Effector memory CD4-positive, alpha-beta T cell (primary cell): ENCODE measurements at regions not wholly inside any gene's neighbourhood (a gene's known extent, or its start where the extent isn't known, plus 50 kb on each side); places are given as distances from the start of the nearest gene placed in this dataset.
"Not testable (repeated sequence)": the region's sequence is repeated elsewhere in the genome, so short reads cannot be mapped to it uniquely, and the experiment has no call there.

Experiments used
- DNase-seq, 3 donors: peaks; one replicate each; pipeline ENCODE4 v3.0.0-alpha.2; 2020
- H3K27ac ChIP-seq: 2 replicates; pipeline ENCODE4 v1.7.0; 2013; ENCODE audit warnings: mild to moderate bottlenecking, low read length, moderate library complexity; ENCODE audit not compliant: insufficient read depth, poor library complexity, severe bottlenecking
- H3K27me3 ChIP-seq: replicated peaks from 2 replicates; pipeline ENCODE4 v1.7.0; 2013; ENCODE audit warnings: mild to moderate bottlenecking, low read length; ENCODE audit not compliant: insufficient read depth, control insufficient read depth, poor library complexity, severe bottlenecking
- H3K36me3 ChIP-seq: 2 replicates; pipeline ENCODE4 v1.7.0; 2013; ENCODE audit warnings: mild to moderate bottlenecking, low read length, moderate library complexity; ENCODE audit not compliant: control insufficient read depth, insufficient read depth
- H3K4me1 ChIP-seq: 2 replicates; pipeline ENCODE4 v1.7.0; 2013; ENCODE audit warnings: low read length, mild to moderate bottlenecking; ENCODE audit not compliant: control insufficient read depth, insufficient read depth, poor library complexity, severe bottlenecking
- H3K4me3 ChIP-seq: 2 replicates; pipeline ENCODE4 v1.7.0; 2013; ENCODE audit warnings: low read length, low read depth, mild to moderate bottlenecking; ENCODE audit not compliant: insufficient read depth, poor library complexity, severe bottlenecking
- H3K9me3 ChIP-seq: 2 replicates; pipeline ENCODE4 v1.7.0; 2013; ENCODE audit warnings: mild to moderate bottlenecking, low read length, moderate library complexity; ENCODE audit not compliant: control insufficient read depth

DNA sequence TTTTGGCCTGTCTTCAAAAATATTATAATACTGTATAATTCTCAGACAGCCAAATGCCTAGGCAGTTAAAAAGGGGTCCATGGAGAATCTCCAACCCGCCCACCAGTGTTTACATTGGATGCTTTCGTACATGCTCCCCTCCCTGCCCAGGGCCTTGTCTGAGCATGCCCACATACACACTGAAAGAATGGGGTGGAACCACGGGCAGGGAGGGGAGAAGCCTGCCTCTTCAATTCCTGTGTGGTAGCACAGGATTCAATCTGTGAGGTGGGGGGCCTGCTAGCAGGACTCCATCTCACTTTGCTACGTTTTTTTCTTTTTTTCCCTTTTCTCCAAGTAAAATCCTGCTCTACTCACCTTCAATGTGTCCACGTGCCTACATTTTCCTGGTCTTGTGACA is 314.7 kb upstream of the GRAMD2B start:
- H3K4me1 ChIP-seq: no peaks in the 10 kb centered on the region
- H3K36me3 ChIP-seq: no peaks in the 10 kb centered on the region
- no peaks in the 10 kb centered on the region for H3K27me3 ChIP-seq
- H3K4me3 ChIP-seq: no peak overlapping the region
- no peak overlapping the region for H3K27ac ChIP-seq
- no peaks in the 10 kb centered on the region for H3K9me3 ChIP-seq
- DNase-seq: no peak

DNA sequence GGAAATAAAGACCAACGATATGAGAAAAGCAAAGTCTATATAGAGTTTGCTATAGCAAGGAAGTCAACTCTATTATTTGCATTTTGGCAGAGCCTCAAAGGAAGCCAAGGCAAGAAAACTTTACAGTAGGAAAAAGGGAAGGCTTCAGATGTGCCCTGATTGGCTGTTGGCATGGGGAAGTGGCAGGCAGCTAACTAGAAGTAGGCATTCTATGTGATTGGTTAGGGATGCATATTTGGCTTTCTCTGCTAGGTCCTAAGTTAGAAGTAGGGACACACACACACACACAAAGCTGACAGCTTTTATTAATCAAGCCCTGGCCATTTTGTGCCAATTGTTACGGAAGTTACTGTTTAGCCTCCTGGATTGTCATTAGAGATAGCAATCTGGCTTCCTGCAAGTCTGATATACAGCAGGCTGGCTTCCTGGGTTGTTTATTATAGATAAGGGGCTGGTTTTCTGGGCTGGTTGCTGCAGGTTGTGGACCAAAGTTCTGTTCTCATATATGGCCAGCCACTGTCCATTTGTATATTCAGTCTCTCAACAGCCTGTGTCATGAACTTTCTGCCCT is 308.1 kb upstream of the GRAMD2B start:
- no peak overlapping the region for H3K4me3 ChIP-seq
- H3K27me3 ChIP-seq: no peaks in the 10 kb centered on the region
- no peaks in the 10 kb centered on the region for H3K4me1 ChIP-seq
- no peaks in the 10 kb centered on the region for H3K9me3 ChIP-seq
- no peak for DNase-seq
- H3K36me3 ChIP-seq: no peaks in the 10 kb centered on the region
- H3K27ac ChIP-seq: no peak overlapping the region

DNA sequence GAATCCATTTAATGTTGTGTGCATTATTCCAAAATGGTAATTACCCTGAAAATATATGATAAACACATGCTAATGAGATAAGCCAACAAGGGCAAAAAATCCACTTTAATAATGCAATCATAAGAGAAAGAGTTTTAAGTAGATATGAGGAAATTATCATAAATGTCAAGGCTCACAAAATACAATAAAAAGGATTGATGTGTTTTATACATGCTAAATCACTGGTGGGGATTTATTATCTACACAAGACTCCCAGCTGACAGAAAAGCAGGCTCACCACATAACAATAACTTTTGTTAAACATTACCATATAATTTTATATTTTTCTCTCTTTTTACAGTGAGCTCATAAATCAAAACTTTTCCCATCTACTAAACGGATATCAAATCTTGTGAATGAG is 306.2 kb upstream of the GRAMD2B start:
- Histone ChIP-seq H3K4me3 (no peak overlapping the region), H3K9me3 (no peaks in the 10 kb centered on the region), H3K36me3 (no peaks in the 10 kb centered on the region), H3K27me3 (no peaks in the 10 kb centered on the region), H3K4me1 (no peaks in the 10 kb centered on the region), H3K27ac (no peak overlapping the region)
- DNase-seq: no peak

DNA sequence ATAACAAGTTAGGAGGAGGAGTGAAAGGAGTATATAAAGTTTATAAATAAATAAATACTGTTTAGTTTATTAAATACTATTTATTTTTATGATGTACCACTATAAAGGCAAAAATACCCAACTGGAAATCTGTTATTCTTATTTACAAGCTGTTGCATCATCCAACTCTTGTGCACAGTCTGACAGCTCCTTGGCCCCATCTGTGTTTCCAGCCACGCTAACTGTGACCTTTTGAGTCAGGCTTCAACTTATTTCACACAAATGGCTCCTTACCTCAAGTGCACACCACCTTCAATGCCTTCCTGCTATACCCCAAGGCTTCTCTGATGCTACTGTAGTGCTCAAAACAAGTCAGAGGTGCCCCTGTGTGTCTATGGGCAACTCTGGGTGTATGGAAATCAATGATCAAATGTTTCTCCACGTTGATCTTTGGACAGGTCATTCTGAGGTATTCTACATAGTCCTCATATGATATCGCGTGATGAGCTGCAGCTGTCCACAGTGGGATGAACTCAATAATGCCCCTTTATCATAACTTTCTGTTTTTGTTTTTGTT is 303.2 kb upstream of the GRAMD2B start:
- no peak overlapping the region for H3K27ac ChIP-seq
- DNase-seq: no peak

DNA sequence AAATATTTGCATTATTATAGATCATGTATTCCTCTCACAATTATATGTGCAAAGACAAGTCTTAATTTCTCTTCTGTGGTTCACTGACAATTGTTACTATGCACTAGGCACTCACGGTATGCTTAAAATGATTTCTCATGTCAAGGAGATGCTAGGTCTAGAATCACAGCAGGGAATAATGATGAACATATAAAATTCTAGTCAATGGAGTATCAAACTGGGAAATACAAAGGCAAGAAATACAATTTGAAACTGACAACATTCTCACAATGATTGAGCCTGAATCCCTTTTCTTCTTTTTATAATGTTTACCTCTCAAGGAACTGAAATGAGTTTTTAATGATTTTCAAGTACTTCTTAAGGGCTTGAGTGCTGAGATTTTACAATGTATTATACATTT is 302.3 kb upstream of the GRAMD2B start:
- Histone ChIP-seq H3K27ac (no peak overlapping the region), H3K36me3 (no peaks in the 10 kb centered on the region), H3K27me3 (no peaks in the 10 kb centered on the region), H3K4me3 (no peak overlapping the region), H3K9me3 (no peaks in the 10 kb centered on the region), H3K4me1 (no peaks in the 10 kb centered on the region)
- no peak for DNase-seq

More for the DNA sequence above, 303.2 kb upstream of the GRAMD2B start:
- H3K4me3 ChIP-seq: no peak overlapping the region
- H3K9me3 ChIP-seq: no peaks in the 10 kb centered on the region
- H3K4me1 ChIP-seq: no peaks in the 10 kb centered on the region
- H3K36me3 ChIP-seq: no peaks in the 10 kb centered on the region
- H3K27me3 ChIP-seq: no peaks in the 10 kb centered on the region

DNA sequence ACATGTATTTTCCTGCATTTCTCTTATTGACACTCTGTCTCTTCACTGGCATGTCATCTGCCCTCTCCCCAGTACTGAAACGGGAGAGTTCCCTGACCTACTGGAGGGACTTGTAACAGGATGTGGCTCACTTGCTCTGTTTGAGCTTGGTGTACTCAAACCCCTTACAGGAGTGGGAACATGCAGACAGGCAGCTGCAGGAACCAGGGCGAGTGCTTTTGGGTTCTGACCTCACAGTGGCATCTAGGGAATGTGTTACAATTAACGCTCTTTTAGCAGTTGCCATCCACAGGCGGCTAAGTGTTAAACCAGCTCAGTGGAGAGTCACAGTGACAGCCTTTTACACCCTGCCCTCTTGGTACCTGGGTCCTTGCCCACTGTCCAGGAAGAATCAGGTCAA is 300.3 kb upstream of the GRAMD2B start:
- Histone ChIP-seq H3K4me3 (no peak overlapping the region), H3K27me3 (no peaks in the 10 kb centered on the region), H3K27ac (no peak overlapping the region), H3K9me3 (no peaks in the 10 kb centered on the region), H3K36me3 (no peaks in the 10 kb centered on the region), H3K4me1 (no peaks in the 10 kb centered on the region)
- DNase-seq: no peak

DNA sequence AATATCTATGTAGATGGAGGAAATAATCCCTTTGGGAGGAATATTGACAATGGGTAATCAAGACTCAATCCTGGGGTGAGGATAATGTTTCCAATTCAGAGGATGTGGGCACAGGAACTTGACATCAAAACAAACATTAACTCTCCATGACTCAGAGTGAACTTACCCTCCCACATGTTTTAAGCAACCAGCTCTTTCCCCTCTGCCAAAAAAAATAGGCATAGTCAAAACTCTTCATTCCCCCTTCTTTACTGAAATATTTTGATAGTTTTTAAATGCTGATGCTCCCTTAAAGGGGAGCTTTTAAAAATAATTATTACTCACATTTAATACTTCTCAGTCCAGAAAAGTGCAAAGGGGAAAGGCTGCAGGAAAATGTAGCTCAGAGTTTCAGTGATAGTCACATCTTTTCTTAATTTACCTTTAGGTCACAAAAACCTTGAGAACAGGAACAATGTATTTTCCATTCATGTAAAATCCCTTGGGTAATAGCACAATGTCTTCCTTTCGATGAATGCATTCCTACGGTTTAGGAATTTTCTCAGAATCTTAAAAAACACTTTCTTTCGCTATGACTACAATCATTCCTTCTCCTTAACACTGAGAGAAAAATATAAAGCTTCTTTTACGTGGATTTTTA is 298.4 kb upstream of the GRAMD2B start:
- Histone ChIP-seq H3K4me3 (no peak overlapping the region), H3K27ac (no peak overlapping the region), H3K9me3 (no peaks in the 10 kb centered on the region), H3K27me3 (no peaks in the 10 kb centered on the region), H3K36me3 (no peaks in the 10 kb centered on the region), H3K4me1 (no peaks in the 10 kb centered on the region)
- DNase-seq: no peak

DNA sequence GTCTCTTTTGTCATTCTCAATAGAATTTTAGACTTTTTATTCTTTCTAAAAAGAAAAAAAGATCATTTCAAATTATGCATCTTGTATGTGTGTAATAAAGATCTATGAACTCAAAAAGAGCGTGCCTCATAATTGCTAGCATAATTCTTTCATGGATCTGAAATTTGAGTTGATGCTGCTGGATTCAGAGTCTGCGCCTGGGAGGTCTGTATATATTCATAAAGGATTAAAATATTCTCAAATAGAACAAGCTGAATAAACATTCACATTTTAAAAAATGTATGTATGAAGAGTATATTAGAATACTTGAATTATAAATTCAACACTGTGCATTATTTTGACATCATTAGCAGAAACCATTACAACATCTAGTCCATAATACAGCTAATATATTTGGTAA is 297.8 kb upstream of the GRAMD2B start:
- Histone ChIP-seq H3K4me3 (no peak overlapping the region), H3K9me3 (no peaks in the 10 kb centered on the region), H3K27me3 (no peaks in the 10 kb centered on the region), H3K4me1 (no peaks in the 10 kb centered on the region), H3K36me3 (no peaks in the 10 kb centered on the region), H3K27ac (no peak overlapping the region)
- no peak for DNase-seq

DNA sequence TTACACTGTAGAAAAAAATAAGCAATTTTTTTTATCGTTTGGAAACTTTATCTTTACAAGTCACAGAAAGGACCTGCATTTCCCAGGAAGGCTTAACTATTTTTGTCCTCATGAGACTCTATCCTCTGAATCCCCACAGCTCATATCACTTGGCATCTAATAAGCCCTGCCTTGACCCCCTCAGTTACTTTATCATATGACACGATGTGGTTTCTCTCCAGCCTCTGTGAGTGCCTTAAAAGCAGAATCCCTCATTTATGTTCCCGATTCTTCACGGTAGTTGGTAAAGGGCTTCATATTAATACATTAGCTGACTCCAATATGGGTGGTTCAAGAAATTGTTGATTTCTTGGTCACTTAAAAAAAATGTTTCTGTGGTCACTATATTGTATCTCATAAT is 296.6 kb upstream of the GRAMD2B start:
- no peaks in the 10 kb centered on the region for H3K9me3 ChIP-seq
- DNase-seq: no peak
- no peak overlapping the region for H3K4me3 ChIP-seq
- H3K27me3 ChIP-seq: no peaks in the 10 kb centered on the region
- no peaks in the 10 kb centered on the region for H3K36me3 ChIP-seq
- H3K4me1 ChIP-seq: no peaks in the 10 kb centered on the region
- H3K27ac ChIP-seq: no peak overlapping the region

DNA sequence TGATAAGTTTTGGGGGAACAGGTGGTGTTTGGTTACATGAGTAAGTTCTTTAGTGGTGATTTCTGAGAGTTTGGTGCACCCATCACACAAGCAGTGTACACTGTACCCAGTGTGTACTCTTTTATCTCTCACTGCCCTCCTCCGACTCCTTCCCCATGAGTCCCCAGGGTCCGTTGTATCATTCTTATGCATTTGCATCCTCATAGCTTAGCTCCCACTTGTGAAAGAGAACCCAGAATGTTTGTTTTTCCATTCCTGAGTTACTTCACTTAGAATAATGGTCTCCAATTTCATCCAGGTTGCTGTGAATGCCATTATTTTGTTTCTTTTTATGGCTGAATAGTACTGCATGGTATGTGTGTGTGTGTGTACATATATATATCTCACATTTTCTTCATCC is 295.8 kb upstream of the GRAMD2B start:
- not testable (repeated sequence) for H3K36me3 ChIP-seq, H3K4me3 ChIP-seq

More for the DNA sequence above, 295.8 kb upstream of the GRAMD2B start:
- H3K4me1 ChIP-seq, H3K27ac ChIP-seq, H3K9me3 ChIP-seq, H3K27me3 ChIP-seq, DNase-seq: not testable (repeated sequence)
